ENCODE measurements at regions not wholly inside any gene's neighbourhood (a gene's known extent, or its start where the extent isn't known, plus 50 kb on each side); places are given as distances from the start of the nearest gene placed in this dataset.

GRCh38 chr5:57402761-57403160 lies 79.8 kb downstream of the ACTBL2 start:
- TF ChIP-seq, protein P1, sequence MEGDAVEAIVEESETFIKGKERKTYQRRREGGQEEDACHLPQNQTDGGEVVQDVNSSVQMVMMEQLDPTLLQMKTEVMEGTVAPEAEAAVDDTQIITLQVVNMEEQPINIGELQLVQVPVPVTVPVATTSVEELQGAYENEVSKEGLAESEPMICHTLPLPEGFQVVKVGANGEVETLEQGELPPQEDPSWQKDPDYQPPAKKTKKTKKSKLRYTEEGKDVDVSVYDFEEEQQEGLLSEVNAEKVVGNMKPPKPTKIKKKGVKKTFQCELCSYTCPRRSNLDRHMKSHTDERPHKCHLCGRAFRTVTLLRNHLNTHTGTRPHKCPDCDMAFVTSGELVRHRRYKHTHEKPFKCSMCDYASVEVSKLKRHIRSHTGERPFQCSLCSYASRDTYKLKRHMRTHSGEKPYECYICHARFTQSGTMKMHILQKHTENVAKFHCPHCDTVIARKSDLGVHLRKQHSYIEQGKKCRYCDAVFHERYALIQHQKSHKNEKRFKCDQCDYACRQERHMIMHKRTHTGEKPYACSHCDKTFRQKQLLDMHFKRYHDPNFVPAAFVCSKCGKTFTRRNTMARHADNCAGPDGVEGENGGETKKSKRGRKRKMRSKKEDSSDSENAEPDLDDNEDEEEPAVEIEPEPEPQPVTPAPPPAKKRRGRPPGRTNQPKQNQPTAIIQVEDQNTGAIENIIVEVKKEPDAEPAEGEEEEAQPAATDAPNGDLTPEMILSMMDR (IDR thresholded peaks at IDR 0.05): no peak
- TF ChIP-seq POLR2A (IDR thresholded peaks at IDR 0.05) (no peak), POLR2AphosphoS5 (IDR thresholded peaks at IDR 0.05) (no peak)

Data from prostate gland (tissue), 2 donors.